Putamen (tissue), 1 donor: ENCODE measurements at regions not wholly inside any gene's neighbourhood (a gene's known extent, or its start where the extent isn't known, plus 50 kb on each side); places are given as distances from the start of the nearest gene placed in this dataset.
A peak's percentile ranks its signal among the peaks of the same experiment; 100 is the strongest.
"Not testable (repeated sequence)": the region's sequence is repeated elsewhere in the genome, so short reads cannot be mapped to it uniquely, and the experiment has no call there.

Experiments
- DNase-seq: peaks from one replicate; pipeline ENCODE4 v3.0.0-alpha.2; 2016; ENCODE audit warnings: low spot score

DNA sequence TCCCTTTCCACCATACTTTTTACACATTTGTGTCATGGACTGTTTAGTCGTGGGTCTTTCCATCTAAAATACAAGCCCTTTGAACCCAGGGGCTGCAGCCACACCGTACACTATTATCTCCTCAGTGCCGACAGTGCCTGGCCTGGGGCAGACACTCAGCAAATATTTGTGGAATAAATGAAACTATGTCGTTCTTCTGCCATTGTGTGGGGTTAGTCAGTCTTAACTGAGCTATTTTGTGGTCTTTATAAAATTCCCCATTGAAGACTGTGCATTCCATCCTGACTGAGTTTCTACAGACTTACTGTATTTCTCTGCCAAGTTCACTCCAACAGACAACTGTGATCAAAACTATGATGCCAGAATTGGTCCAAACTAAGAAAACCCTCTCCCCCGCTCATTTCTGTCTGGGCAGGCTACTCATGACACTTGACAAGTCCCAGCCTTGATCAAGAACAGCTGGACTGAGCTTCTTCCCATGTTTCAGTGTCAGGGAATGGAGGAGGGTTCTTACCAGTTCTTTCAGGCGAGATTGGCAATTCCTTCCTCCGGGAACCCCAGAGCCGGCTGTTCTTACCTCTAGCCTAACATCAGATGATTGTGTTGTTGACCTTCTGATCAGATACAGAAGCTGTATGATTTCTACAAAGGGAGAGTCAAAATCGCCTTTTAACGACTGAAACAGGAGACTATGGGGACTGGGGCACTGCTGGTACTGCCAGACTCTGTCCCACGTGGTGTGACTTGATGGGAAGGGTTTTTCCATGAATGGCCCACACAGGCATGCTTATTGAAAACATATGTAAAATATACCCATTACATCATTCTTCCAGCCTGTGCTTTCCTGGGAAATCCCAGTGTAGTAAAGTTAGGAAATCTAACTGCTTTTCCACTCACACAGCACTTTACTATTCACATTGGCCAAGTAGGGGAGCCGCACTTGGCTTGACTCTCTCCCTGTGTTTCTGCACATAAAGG, 77.4 kb upstream of the NPAS2 start:
- DNase-seq, result no peak

DNA sequence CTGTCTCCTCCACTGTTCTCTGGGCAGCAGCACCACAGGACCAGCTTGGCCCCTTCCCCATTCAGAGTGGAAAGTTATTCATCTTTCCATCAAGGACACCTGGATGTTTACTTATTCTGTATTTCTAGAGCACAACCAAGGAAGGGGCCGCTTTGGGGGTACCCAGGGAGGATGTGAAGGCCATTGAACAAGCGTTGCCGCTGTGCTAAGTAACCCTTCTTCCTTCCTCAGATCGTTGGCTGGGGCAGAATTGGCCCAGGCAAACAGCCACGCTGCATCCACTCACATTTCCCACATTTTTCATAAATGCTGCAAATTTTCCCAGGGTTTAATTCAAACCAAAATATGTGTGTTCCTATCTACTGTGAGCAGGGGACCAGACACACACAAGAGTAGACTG, 76.2 kb upstream of the NPAS2 start:
- no peak for DNase-seq

DNA sequence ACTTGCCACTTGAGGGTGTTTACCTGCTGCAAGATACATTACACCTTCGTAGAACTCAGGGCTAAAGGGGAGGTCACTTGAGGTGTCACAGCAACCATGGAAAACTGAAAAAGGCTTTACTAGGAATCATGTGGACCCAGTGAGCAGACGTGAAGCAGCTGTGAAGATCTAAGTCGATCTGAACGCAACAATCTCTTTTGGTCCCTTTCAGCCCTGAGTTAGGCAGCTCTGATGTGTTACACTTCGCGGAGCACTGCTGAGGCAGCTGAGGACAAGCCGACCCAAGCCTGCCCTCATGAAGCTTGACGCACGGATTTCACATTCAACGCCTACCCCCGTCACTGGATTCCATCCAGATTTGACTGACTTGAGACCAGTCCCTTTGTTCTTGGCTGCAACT, 75.8 kb upstream of the NPAS2 start:
- DNase-seq, result no peak

DNA sequence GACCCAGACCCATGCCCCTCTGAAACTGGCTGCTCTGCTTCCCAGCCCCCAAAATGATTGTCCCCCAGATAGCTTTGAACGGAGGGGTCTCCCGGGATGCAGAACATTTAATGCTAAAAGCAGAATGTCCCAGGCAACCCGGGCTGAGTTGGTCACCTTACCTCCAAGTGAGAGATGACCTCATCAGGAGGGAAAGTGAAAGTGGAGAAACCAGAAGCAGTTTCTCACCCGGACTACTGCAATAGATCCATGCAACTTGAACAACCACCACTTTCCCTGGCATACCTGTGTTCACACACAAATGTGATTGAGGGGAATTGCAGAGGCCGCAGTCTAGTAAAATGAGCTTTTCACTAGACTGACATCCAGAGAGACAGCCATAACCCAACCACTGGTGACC, 75.3 kb upstream of the NPAS2 start:
- no peak for DNase-seq

DNA sequence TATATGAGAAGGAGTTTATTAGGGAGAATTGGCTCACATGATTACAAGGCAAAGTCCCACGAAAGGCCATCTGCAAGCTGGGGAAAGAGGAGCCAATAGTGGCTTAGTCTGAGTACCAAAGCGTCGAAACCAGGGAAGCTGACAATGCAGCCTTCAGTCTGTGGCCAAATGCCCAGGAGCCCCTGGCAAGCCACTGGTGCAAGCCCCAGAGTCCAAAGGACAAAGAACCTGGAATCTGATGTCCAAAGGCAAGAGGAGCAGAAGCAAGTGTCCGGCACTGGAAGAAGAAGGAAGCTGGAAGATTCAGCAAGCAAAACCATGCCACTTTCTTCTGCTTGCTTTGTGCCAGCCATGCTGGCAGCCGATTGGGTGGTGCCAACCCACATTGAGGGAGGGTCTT, 74.3 kb upstream of the NPAS2 start:
- DNase-seq, result no peak

DNA sequence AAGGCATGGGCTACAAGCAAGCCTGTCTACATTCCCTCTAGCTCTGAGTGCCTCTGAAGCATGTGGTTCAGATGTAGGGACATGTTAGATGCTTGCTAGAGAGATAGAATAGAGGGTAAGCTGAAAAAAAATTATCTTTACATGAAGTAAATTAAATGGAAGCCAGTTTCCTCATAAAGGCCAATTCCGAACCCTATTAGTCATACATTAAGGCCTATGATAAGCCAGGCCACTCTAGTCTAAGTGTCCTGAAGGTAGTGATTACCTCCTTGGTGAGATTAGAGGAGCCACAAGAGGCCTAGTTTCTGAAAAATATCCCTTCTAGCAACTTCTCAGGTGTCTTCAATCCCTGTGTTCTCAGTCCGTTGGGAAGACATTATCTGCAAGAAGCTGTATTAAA, 72.4 kb upstream of the NPAS2 start:
- DNase-seq, result no peak

DNA sequence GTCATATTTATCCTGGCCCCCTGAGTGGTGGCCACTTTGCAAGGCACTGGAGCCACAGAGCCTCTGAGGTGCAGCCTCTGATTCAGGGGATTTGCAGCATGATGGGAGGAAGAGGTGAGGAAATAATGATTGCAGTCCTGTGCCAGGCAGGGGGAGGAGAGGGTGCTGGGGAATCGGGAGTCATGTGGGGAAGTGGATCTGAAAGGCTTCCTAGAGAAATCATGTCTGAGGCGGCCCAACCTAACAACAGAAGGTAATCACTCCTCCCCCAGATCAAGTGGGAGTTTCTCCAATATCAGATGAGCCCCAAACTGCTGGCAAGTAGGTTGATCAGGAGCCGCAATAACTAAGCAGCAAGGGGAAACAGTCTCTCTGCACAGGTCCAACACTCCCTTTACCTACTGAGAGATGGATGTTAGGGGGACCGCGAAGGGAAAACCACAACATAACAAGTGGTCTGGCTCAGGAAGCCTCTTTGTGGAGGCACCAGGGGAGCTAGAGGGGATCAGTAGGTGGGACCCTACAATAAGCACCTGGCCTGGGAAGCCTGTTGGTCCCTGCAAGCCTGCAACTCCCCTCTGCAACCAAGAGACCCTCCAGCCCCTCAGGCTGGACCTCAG, 71.8 kb upstream of the NPAS2 start:
- DNase-seq, result peak; percentile 57

DNA sequence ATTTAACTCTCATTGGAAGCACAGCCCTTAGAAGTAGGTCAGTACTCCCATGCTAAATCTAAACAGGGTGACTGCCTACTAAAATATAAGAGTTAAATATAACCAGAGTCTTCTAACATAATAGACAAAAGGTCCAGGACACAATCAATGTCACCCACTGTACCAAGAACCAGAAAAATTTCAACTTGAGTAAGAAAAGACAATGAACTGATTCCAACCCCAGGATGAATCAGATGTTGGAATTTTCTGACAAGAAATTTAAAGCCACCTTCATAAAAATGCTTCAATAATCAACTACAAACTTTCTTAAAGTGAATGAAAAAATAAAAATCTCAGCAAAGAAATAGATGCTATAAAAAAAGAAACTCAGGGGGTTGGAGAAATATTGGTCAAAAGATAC, 71.3 kb upstream of the NPAS2 start:
- no peak for DNase-seq

DNA sequence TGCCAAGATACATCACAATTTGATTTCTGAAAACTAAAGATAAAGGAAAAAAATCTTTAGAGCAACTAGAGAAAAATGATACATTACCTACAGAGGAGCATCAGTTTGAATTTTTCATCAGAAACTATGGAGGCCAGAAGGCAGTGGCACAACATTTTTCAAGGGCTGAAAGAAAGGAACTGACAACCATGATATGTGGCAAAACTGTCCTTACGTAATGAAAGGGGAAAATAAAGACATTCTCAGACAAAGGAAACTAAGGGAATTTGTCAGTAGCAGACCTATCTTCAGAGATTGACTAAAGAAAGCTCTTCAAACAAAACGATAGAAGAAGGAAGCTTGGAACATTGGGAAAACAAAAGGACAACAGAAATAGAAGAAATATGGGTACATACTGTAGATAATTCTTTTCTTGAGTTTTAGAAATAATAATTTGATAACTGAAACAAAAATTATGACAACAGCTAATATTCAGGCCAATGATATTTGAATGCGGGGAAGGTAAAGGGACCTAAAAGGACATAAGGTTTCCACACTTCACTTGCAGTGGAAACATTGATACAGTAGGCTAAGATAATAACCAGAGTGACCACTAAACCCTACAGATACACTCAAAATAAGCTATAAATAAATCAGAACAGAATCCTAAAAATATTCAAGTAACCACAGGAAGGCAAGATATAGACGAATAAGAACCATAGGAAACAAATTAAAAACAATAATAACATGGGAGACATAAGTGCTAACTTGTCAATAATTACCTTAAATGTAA, 70.0 kb upstream of the NPAS2 start:
- no peak for DNase-seq

DNA sequence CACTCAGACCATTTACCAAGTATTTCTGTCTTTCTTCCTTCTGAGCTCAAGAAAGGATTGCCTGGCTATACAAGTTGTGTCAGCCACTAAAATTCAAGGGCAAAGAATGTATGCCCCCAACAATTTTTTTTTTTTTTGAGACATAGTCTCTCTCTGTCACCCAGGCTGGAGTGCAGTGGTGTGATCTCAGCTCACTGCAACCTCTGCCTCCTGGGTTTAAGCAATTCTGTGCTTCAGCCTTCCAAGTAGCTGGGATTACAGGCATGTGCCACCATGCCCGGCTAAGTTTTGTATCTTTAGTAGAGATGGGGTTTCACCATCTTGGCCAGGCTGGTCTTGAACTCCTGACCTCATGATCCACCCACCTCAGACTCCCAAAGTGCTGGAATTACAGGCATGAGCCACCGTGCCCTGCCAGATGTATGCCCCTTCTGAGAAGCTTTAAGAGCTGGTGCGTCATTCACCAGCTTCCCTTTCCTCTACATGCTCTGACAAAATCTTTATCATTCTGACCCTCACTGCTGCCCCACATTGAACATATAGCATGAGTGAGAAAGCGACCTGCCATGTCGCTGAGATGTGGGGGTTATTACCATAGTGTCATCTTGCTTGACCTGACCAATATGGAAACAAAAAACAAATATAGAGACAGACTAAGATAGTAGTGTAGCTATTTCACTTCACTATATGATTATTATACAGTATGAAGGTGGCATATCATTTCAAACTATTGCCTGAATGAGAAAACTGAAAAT, 67.9 kb upstream of the NPAS2 start:
- DNase-seq, result not testable (repeated sequence)

DNA sequence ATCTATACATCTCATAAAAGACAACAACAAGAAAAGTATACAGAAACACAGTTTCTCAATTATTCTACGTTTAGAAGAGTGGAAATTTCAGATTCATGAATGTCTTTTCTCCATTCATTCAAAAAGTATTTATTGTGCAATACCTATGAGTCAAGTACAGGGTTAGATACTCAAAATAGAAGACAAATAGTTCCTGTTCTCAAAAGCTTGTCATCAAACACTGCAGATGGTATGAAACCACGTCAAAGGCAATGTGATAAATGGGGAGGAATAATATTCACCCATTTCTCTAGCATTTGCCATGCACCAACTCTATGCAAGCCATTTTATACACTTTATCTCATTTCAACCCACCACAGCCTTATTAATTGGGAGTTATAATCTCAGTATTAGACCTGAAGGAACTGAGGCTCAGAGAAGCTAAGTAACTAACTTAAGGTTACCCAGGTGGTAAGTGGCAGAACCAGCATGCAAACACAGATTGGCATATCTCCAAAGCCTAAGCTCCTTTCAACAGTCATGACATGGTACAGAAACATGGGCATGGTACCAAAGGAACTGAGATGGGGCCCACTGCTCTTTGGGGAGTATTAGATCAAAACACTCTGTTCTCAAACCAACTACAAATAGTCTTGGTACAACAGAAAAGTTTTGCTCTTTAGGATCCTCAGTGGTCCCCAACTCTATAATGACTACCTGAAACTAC, 67.2 kb upstream of the NPAS2 start:
- peak; percentile 39 for DNase-seq

DNA sequence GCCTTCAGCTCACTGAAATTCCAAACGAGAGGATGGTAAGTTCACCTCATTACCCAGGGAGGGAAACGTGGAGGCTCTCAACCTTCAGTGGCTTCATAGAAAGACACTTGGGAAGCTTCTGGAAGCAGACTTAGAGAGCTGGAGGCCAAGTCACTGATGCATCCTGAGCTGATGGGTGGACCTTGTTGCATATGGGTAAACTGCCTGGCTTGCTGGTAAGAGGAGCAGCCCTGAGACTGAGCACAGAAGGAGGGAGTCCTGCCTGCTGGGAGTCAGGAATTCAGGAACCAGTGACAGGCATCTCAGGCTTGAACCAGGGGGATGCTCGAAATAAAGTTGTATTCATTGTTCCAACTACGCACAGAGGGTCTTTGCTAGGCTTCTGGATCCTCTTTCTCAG, 66.5 kb upstream of the NPAS2 start:
- no peak for DNase-seq

DNA sequence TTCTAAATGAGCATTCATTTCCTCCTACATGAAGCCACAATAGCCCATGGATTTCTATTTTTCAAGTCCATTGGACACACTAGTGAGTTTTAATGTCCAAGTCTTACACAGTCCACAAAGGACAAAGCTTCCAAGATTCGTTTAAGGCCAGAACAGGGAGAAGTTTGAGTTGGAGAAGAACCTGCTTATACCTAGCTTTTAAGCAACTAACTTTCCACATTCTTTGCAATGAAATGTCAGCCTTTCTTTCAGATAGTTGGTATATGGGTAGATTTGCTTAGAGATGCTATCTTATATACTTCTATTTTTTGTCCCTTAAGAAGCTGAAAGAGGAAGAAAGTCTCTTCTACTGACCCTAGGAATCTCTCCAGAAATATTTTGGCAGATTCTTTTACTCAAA, 66.1 kb upstream of the NPAS2 start:
- no peak for DNase-seq

DNA sequence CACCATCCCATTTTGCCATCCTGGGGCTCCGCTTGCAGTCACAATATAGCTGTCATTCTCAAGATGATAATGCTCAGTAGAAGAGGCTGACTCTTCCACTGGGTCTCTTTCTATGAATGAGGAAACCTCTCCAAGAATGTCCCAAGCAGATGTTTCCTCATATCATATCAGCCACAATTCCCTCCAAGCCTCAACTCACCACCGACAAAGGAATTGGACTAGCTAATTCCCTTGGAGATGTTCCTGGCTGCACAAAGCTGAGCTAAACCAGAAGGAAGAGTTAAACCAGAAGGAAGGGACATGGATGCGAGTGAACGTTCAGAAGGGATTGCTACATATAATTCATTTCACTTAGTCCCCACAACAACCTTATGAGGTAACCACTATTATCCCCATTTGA, 65.0 kb upstream of the NPAS2 start:
- DNase-seq, result no peak

DNA sequence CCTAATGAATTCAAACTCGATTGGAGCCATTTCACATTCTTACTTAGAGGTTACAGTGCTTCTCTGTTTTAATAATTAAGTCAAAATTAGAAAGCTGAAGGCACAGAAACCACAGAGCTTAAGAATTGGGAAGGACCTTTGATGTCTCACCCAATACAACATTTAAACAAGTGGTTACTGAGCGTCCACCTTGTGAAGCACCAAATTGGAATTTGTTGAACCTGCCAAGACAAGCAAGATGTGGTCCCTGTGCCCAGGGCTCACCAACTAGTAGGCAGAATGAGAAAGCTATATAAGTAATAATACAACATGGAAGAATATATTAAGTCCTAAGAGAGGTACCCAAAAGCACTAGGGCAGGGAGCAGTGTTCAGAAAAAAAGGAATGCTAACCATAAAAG, 64.5 kb upstream of the NPAS2 start:
- no peak for DNase-seq

DNA sequence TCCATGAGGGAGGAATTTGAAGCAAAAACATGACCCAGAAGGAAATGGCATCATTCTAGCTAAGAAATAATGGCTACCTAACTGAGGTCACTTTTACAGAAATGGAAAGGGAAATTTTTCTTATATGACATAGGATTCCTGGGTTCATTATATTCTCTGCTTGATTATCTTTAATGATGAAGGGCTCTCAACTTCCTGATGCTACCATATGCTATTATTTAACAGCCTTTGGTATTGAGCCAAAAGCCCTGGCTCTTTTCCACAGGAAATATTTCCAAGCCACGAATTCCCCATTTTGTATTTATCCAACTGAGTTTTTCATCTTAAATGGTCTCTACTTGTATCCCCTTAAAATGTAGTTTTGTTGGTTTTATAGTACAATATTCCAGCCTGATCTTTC, 63.2 kb upstream of the NPAS2 start:
- DNase-seq, result no peak

DNA sequence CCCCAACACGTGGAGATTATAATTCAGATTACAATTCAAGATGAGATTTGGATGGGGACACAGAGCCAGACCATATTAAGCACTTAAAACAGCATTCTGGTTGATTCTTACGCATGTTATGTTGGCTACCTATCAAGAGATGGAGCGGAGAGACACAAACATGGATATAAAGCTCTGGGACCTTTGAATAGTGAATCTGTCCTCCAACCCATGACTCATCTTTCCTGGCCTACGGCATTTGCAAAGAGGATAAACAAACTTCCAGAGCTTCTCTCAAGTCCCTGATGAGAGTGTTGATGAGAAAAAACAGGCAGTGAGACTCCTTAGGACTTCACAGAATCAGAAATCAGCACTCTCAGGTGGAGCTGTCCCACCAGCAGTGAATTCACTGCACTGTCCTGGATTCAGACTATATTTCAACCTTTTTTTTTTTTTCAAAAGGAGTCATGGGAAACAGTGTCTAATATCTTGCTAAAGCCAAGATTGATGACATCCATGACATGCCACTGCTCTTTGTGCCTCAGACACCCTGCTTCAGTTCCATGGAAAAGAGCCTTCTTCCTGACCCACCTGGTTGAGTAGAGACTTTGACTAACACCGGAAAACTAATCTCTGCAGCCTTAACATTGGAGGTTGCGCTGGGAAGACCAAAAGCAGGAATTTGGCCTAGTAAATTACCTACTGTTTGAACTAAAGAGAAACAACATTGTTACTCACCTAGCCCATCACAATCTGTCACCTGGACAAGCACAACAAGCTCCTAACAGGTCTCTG, 62.1 kb upstream of the NPAS2 start:
- DNase-seq, result no peak

DNA sequence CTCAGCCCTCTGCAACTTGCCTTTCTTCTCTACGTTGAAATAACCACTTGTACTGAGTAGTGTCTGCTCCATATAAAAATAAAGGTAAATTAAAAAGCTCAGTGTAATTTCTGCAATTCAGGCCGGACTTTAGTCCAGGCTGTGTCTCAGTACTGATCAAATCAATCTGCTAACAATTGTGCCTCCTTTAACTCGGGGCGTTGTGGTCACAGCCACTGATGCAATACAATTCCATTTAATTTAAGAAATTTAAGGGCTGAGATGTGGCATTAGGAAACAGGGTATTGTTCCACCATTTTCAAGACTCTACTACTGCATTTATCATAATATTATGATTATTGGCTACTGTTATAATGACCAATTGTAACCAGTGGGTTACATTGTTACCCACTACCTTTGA, 60.0 kb upstream of the NPAS2 start:
- no peak for DNase-seq

DNA sequence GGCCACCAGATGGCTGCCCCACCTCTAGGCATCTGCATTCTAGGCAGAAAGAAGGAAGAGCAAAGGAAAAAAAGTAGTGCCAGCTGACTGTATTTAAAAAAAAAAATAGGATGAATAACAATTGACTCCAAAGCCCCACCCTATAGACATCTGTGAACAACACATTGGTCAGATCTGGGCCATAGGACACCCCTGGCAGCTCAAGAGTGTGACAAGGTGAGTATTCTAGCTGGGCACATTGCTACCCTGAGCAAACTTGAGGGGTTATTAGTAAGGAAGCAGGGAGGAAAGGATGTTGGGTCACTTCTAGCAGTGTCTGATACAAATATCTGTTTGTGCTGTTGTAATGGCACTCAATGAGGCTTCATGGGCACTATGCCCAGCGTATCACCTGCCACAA, 58.6 kb upstream of the NPAS2 start:
- no peak for DNase-seq

DNA sequence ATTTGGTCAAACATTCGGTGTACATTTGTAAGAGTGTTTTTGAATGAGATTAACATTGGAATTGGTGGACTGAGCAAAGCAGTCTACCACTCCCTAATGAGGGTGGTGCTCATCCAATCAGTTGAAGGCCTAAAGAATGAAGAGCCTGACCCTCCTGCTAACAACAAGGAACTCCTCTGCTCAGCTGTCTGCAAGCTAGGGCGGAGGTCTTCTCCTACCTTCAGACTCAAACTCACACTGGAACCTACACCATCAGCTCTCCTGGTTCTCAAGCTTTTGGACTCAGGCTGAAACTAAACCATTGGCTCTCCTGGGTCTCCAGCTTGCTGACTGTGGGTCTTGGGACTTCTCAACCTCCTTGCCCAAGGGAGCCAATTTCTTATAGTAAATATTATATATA, 55.5 kb upstream of the NPAS2 start:
- no peak for DNase-seq

DNA sequence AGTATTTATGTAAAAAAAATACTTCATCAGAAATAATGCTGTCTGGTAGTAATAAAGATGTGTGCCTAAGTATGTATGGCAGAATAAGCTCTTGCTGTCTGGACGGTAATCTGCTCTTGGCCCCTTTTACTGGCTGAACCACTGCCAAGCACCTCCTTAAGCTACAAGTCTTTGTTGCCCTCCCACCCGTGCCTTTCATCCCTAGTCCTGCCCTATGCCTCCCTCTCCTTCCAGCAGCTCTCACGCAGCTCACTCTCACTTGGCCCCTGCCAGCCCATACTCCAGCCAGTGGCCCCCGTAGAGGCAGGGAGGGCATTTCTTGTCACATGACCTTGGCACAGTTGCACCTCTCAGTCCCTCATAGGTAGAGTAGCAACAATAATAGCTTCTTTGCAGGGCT, 54.5 kb upstream of the NPAS2 start:
- no peak for DNase-seq
